ENCODE measurements at regions not wholly inside any gene's neighbourhood (a gene's known extent, or its start where the extent isn't known, plus 50 kb on each side); places are given as distances from the start of the nearest gene placed in this dataset.

DNA sequence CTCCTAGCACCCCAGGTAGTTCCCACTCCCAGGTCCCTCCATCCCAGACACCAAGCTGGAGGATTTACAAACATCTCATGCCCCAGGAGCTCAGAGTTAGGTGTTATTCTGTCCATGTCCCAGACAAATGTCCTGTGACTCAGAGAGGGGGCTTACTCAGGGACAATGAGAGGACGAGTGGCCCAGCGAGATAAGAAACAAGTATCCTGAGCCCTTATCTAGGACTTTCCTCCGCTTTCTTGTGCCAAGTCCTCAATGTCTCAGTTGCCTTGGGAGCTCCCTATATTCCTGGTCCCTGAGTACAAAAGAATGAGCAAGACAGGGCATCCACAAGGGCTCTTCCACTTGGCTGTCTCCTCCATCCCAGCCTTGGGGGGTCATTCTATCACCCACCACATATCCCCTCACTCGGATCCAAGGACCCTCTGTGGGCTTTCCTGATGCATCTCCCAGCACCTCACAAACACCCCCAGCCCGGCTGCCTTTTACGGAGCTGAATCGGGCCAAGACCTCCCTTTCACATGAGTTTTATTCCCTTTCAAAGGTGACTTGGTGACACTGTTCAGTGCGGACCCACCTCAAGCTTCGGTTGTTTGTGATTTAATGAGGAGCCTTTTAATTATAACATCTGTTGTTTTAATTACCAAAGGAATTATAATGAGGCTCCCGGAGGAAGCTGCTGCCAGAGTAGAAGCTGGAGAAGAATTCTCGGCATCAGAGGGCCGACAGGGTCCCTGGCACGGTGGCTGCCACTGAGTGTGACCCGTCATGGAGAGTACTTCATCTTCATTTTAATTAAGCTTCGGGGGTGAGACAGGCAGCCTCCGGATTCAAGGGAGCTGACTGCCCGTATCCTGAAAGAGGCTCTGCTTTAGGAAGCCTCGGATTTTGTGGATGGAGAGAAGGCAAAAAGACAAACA lies 121.5 kb downstream of the WSCD1 start:
- intact Hi-C loops (cut with DNase I) = no loop called here
- no peaks in the 10 kb centered on the region for H3K36me3 ChIP-seq
- H3K4me3 ChIP-seq = no peak overlapping the region
- no peak for ATAC-seq
- peaks cover 0 to 28% of the 10 kb centered on the region in 2 donors for H3K27me3 ChIP-seq
- TF ChIP-seq, protein P1, sequence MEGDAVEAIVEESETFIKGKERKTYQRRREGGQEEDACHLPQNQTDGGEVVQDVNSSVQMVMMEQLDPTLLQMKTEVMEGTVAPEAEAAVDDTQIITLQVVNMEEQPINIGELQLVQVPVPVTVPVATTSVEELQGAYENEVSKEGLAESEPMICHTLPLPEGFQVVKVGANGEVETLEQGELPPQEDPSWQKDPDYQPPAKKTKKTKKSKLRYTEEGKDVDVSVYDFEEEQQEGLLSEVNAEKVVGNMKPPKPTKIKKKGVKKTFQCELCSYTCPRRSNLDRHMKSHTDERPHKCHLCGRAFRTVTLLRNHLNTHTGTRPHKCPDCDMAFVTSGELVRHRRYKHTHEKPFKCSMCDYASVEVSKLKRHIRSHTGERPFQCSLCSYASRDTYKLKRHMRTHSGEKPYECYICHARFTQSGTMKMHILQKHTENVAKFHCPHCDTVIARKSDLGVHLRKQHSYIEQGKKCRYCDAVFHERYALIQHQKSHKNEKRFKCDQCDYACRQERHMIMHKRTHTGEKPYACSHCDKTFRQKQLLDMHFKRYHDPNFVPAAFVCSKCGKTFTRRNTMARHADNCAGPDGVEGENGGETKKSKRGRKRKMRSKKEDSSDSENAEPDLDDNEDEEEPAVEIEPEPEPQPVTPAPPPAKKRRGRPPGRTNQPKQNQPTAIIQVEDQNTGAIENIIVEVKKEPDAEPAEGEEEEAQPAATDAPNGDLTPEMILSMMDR (IDR thresholded peaks at IDR 0.05) = no peak
- no peaks in the 10 kb centered on the region for H3K4me1 ChIP-seq
- no peak for DNase-seq
- H3K27ac ChIP-seq = no peak overlapping the region
- peaks cover 0 to 2% of the 10 kb centered on the region in 2 donors for H3K9me3 ChIP-seq

DNA sequence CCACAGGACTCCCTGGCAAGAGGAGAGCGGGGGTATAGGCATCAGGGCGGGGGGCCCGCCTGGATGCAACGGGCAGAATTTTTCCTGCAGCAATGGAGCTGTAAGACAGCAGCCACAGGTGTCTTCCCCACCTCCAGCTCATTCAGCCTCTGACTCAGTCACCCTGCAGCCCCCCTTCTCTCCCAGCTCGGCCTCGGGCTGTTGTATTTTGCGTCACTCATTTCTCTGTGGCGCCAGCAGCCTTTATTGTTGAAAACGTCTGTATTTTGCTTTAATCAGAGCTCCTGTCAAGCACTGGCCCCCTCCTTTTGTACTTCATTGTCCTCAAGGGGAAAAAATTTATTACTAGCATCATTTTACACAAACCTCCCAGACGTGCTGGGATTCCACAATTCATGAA lies 117.7 kb downstream of the WSCD1 start:
- ATAC-seq = no peak
- Histone ChIP-seq H3K9me3 (no peaks in the 10 kb centered on the region), H3K27ac (no peak overlapping the region), H3K36me3 (no peaks in the 10 kb centered on the region), H3K4me3 (no peak overlapping the region), H3K4me1 (no peaks in the 10 kb centered on the region), H3K27me3 (peaks cover 0 to 28% of the 10 kb centered on the region in 2 donors)
- TF ChIP-seq, protein P1 (IDR thresholded peaks at IDR 0.05) = no peak
- DNase-seq = no peak
- intact Hi-C loops (cut with DNase I) = no loop called here

DNA sequence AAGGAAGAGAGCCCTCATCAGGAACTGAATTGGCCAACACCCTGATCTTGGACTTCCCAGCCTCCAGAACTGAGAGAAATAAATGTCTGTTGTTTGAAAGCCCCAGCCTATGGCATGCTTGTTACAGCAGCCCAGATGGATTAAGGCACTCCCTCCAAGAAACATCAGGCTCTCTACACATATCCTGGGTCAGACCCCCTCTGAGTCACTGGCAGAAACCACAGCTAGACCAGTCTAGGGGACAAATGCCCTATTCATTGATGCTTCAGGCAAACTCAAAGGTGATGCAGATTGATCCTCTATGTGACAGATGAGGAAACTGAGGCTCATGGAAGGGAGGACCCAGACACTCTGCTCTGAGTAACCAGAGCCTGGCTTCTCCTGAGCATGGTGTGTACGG lies 116.8 kb downstream of the WSCD1 start:
- TF ChIP-seq, protein P1 (IDR thresholded peaks at IDR 0.05) = no peak
- Histone ChIP-seq H3K4me3 (no peak overlapping the region), H3K27me3 (peaks cover 0 to 24% of the 10 kb centered on the region in 2 donors), H3K4me1 (no peaks in the 10 kb centered on the region), H3K36me3 (no peaks in the 10 kb centered on the region), H3K27ac (no peak overlapping the region), H3K9me3 (no peaks in the 10 kb centered on the region)
- no peak for DNase-seq
- intact Hi-C loops (cut with DNase I) = no loop called here
- no peak for ATAC-seq

DNA sequence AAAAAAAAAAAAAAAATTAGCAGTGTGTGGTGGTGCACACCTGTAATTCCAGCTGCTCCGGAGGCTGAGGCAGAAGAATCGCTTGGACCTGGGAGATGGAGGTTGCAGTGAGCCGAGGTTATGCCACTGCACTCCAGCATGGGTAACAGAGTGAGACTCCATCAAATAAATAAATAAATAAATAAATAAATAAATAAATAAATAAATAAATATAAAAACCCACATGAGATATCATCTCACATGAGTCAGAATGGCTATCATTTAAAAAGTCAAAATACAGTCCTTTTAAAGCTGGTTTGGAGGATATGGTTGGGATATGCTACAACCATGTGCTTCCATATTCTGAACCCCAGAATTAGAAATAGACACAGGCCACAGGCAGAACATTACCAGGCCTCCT lies 114.3 kb downstream of the WSCD1 start:
- Histone ChIP-seq H3K9me3 (no peaks in the 10 kb centered on the region), H3K27me3 (peaks cover 0 to 5% of the 10 kb centered on the region in 2 donors), H3K4me3 (no peak overlapping the region), H3K27ac (no peak overlapping the region), H3K4me1 (no peaks in the 10 kb centered on the region), H3K36me3 (no peaks in the 10 kb centered on the region)
- no peak for DNase-seq
- ATAC-seq = no peak
- intact Hi-C loops (cut with DNase I) = no loop called here
- TF ChIP-seq, protein P1 (IDR thresholded peaks at IDR 0.05) = no peak

DNA sequence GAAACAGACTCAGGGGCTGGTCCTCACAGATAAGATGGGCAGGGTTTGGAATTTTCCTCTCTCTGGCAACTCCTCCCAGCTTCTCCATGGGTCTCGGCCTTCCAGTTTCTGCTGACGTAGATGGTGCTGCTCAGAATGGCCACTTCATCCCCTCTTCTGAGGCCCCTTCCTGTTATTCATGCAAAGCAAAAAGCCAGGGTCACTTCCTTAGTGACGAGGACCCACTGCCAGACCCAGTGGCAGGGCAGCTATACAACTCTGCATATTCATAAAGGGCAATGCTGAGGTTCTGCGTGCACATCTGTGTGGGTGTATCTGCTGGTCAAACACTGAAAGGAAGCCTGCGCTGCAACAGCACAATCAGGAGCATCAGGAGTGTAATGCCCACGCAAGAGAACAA lies 108.8 kb downstream of the WSCD1 start:
- no peak for ATAC-seq
- TF ChIP-seq, protein P1 (IDR thresholded peaks at IDR 0.05) = no peak
- H3K36me3 ChIP-seq = no peaks in the 10 kb centered on the region
- H3K4me3 ChIP-seq = no peak overlapping the region
- no peaks in the 10 kb centered on the region for H3K4me1 ChIP-seq
- no peak overlapping the region for H3K27ac ChIP-seq
- intact Hi-C loops (cut with DNase I) = no loop called here
- H3K9me3 ChIP-seq = no peaks in the 10 kb centered on the region
- peak in 1 of 4 donors; percentile 19 for DNase-seq
- H3K27me3 ChIP-seq = no peaks in the 10 kb centered on the region
